ENCODE measurements at regions not wholly inside any gene's neighbourhood (a gene's known extent, or its start where the extent isn't known, plus 50 kb on each side); places are given as distances from the start of the nearest gene placed in this dataset.
"Not testable (repeated sequence)": the region's sequence is repeated elsewhere in the genome, so short reads cannot be mapped to it uniquely, and the experiment has no call there.

GRCh38 chr5:36478646-36479317, 127.6 kb upstream of the SLC1A3 start:
- DNase-seq (ENCODE audit: low spot score) = no peak

GRCh38 chr5:36481454-36482120, 124.8 kb upstream of the SLC1A3 start:
- DNase-seq (ENCODE audit: low spot score) = no peak

- no peak for DNase-seq (ENCODE audit: low spot score)
Observed at GRCh38 chr5:36482812-36483211, 123.6 kb upstream of the SLC1A3 start.

GRCh38 chr5:36489505-36489904, 116.9 kb upstream of the SLC1A3 start:
- no peak for DNase-seq (ENCODE audit: low spot score)

GRCh38 chr5:36491856-36492255, 114.5 kb upstream of the SLC1A3 start:
- no peak for DNase-seq (ENCODE audit: low spot score)

- no peak for DNase-seq (ENCODE audit: low spot score)
Observed at GRCh38 chr5:36492984-36493654, 113.3 kb upstream of the SLC1A3 start.

GRCh38 chr5:36494028-36494427, 112.4 kb upstream of the SLC1A3 start:
- no peak for DNase-seq (ENCODE audit: low spot score)

GRCh38 chr5:36494841-36495601, 111.4 kb upstream of the SLC1A3 start:
- DNase-seq (ENCODE audit: low spot score) = no peak

GRCh38 chr5:36495611-36496010, 110.8 kb upstream of the SLC1A3 start:
- no peak for DNase-seq (ENCODE audit: low spot score)

- DNase-seq (ENCODE audit: low spot score) = no peak
Observed at GRCh38 chr5:36496471-36496870, 109.9 kb upstream of the SLC1A3 start.

- DNase-seq (ENCODE audit: low spot score) = peak; percentile 94
Observed at GRCh38 chr5:36502608-36503007, 103.8 kb upstream of the SLC1A3 start.

- no peak for DNase-seq (ENCODE audit: low spot score)
Observed at GRCh38 chr5:36505021-36505420, 101.4 kb upstream of the SLC1A3 start.

- DNase-seq (ENCODE audit: low spot score) = peak; percentile 85
Observed at GRCh38 chr5:36507332-36507952, 99.0 kb upstream of the SLC1A3 start.

GRCh38 chr5:36508331-36508730, 98.1 kb upstream of the SLC1A3 start:
- DNase-seq (ENCODE audit: low spot score) = not testable (repeated sequence)

- DNase-seq (ENCODE audit: low spot score) = not testable (repeated sequence)
Observed at GRCh38 chr5:36513647-36514046, 92.8 kb upstream of the SLC1A3 start.

- DNase-seq (ENCODE audit: low spot score) = no peak
Observed at GRCh38 chr5:36519881-36520280, 86.5 kb upstream of the SLC1A3 start.

- no peak for DNase-seq (ENCODE audit: low spot score)
Observed at GRCh38 chr5:36521219-36521618, 85.2 kb upstream of the SLC1A3 start.

- DNase-seq (ENCODE audit: low spot score) = no peak
Observed at GRCh38 chr5:36521838-36522745, 84.3 kb upstream of the SLC1A3 start.

GRCh38 chr5:36522746-36523065, 83.7 kb upstream of the SLC1A3 start:
- DNase-seq (ENCODE audit: low spot score) = no peak

GRCh38 chr5:36523450-36523849, 83.0 kb upstream of the SLC1A3 start:
- no peak for DNase-seq (ENCODE audit: low spot score)

- no peak for DNase-seq (ENCODE audit: low spot score)
Observed at GRCh38 chr5:36523926-36524325, 82.5 kb upstream of the SLC1A3 start.
